Panc1 (cell line): ENCODE measurements at regions not wholly inside any gene's neighbourhood (a gene's known extent, or its start where the extent isn't known, plus 50 kb on each side); places are given as distances from the start of the nearest gene placed in this dataset.

Experiments used
- ATAC-seq: fragments of 200-7000 bp; cut with Tn5 transposase; 2 replicates; pipeline ENCODE4 v1.9.1; 2020; ENCODE audit warnings: mild to moderate bottlenecking, moderate library complexity
- BruUV-seq: library from RNA; stranded (reverse); fragments of 400-500 nt; replicated peaks from 2 replicates; lab custom pipeline; 2021; lab: Mats Ljungman, UMichigan
- CTCF ChIA-PET: fragments of 300-600 bp; sonication (Branson Sonifier 250); formaldehyde crosslinking; loops from one replicate; lab custom pipeline; 2022; ENCODE audit warnings: antibody characterized with exemption; lab: Charles Lee
- POLR2A ChIA-PET: fragments of 300-600 bp; sonication (Branson Sonifier 250); formaldehyde crosslinking; loops from one replicate; lab custom pipeline; 2022; ENCODE audit warnings: antibody characterized with exemption; lab: Charles Lee
- DNase-seq: peaks from one replicate; pipeline ENCODE4 v3.0.0-alpha.2; 2010; ENCODE audit warnings: low read depth, low spot score
- H3K27ac ChIP-seq: 2 replicates; pipeline ENCODE4 v1.5.1; 2011; ENCODE audit warnings: mild to moderate bottlenecking, low read length, inconsistent platforms
- H3K27me3 ChIP-seq: fragments of 200-500 bp; sonication (Bioruptor generic); 2 replicates; pipeline ENCODE4 v1.6.0; 2014; ENCODE audit warnings: low read length, inconsistent platforms; ENCODE audit not compliant: control insufficient read depth, insufficient read depth
- H3K36me3 ChIP-seq: fragments of 200-500 bp; sonication (Bioruptor generic); 2 replicates; pipeline ENCODE4 v1.5.1; 2014; ENCODE audit warnings: inconsistent platforms, mild to moderate bottlenecking, low read length, moderate library complexity; ENCODE audit not compliant: control insufficient read depth, insufficient read depth
- H3K4me1 ChIP-seq: 2 replicates; pipeline ENCODE4 v1.5.1; 2011; ENCODE audit warnings: inconsistent platforms, mild to moderate bottlenecking, low read length, moderate library complexity; ENCODE audit not compliant: control insufficient read depth, insufficient read depth
- H3K4me3 ChIP-seq, 2 experiments: 2 replicates each; pipeline ENCODE4 v1.5.1; 2011 to 2012; ENCODE audit warnings: low read depth in 2 of 2, low read length in 2 of 2, mild to moderate bottlenecking in 2 of 2, inconsistent platforms in 1 of 2, moderate library complexity in 1 of 2
- H3K9me3 ChIP-seq: fragments of 200-500 bp; sonication (Bioruptor generic); 2 replicates; pipeline ENCODE4 v1.5.1; 2014; ENCODE audit warnings: low read depth, mild to moderate bottlenecking, inconsistent platforms, low read length, moderate library complexity; ENCODE audit not compliant: control insufficient read depth, insufficient read depth
- CTCF ChIP-seq: fragments of 450-650 bp; IDR thresholded peaks from 2 replicates; pipeline ENCODE4 v1.5.1; 2017; ENCODE audit warnings: mild to moderate bottlenecking
- POLR2AphosphoS5 ChIP-seq: IDR thresholded peaks from 2 replicates; pipeline ENCODE4 v1.6.1; 2012; ENCODE audit warnings: mild to moderate bottlenecking, low read depth, low read length, moderate library complexity
- SIN3A ChIP-seq: IDR thresholded peaks from 2 replicates; pipeline ENCODE4 v1.6.1; 2012; ENCODE audit warnings: low read depth, mild to moderate bottlenecking, low read length, moderate library complexity, borderline replicate concordance; ENCODE audit not compliant: insufficient read depth
- TCF7L2 ChIP-seq: IDR thresholded peaks from 2 replicates; pipeline ENCODE4 v1.6.1; 2011; ENCODE audit warnings: mild to moderate bottlenecking, low read depth, low read length, inconsistent platforms
- in situ Hi-C: cut with HindIII; loops from 2 replicates; pipeline ENCODE4 v1.10.0; 2016; ENCODE audit warnings: low sequenced_read_pairs, low pct_unique_long_range_greater_than_20kb
- intact Hi-C: fragments of 100-400 bp; cut with micrococcal nuclease; formaldehyde crosslinking; loops from one replicate; pipeline ENCODE4 v1.10.0; 2022; ENCODE audit not compliant: unreplicated experiment
- TF ChIP-seq, protein P1 (sequence below), 2 experiments: IDR thresholded peaks; 2 replicates each; pipeline ENCODE4 v1.6.1; 2011 to 2012; ENCODE audit warnings: low read depth in 2 of 2, control low read depth in 1 of 2, low read length in 1 of 2, mild to moderate bottlenecking in 1 of 2, moderate library complexity in 1 of 2; ENCODE audit not compliant: insufficient read depth in 1 of 2

DNA sequence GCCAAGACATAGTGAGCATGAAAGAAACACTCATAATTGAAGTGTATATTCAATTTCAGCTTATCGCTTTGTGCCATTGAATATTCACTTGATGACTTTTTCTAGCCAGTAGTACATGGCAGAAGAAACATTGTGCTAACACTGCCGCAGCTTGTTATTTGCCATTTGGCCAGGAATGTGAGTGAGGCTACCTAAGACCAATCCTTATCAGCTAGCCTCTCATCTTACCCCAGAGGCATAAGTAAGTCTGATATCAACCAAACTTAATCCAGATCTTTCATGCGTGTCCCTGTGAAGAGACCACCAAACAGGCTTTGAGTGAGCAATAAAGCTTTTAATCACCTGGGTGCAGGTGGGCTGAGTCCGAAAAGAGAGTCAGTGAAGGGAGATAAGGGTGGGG is 586.0 kb upstream of the MBL2 start:
- TF ChIP-seq POLR2AphosphoS5 (no peak), TCF7L2 (no peak), CTCF (no peak), SIN3A (no peak)
- TF ChIP-seq, protein P1, sequence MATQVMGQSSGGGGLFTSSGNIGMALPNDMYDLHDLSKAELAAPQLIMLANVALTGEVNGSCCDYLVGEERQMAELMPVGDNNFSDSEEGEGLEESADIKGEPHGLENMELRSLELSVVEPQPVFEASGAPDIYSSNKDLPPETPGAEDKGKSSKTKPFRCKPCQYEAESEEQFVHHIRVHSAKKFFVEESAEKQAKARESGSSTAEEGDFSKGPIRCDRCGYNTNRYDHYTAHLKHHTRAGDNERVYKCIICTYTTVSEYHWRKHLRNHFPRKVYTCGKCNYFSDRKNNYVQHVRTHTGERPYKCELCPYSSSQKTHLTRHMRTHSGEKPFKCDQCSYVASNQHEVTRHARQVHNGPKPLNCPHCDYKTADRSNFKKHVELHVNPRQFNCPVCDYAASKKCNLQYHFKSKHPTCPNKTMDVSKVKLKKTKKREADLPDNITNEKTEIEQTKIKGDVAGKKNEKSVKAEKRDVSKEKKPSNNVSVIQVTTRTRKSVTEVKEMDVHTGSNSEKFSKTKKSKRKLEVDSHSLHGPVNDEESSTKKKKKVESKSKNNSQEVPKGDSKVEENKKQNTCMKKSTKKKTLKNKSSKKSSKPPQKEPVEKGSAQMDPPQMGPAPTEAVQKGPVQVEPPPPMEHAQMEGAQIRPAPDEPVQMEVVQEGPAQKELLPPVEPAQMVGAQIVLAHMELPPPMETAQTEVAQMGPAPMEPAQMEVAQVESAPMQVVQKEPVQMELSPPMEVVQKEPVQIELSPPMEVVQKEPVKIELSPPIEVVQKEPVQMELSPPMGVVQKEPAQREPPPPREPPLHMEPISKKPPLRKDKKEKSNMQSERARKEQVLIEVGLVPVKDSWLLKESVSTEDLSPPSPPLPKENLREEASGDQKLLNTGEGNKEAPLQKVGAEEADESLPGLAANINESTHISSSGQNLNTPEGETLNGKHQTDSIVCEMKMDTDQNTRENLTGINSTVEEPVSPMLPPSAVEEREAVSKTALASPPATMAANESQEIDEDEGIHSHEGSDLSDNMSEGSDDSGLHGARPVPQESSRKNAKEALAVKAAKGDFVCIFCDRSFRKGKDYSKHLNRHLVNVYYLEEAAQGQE (IDR thresholded peaks at IDR 0.05; ENCODE audit: insufficient read depth in 1 of 2, low read depth in 2 of 2, low read length in 1 of 2): no peak
- no peaks in the 10 kb centered on the region for H3K9me3 ChIP-seq
- ATAC-seq (no peak), DNase-seq (no peak)
- ChIA-PET POLR2A (no interaction called here), CTCF (no interaction called here)
- no peaks in the 10 kb centered on the region for H3K4me1 ChIP-seq
- no peaks in the 10 kb centered on the region for H3K36me3 ChIP-seq
- no peak overlapping the region for H3K4me3 ChIP-seq
- no TSS peak for BruUV-seq
- intact Hi-C loops: no loop called here
- no peaks in the 10 kb centered on the region for H3K27me3 ChIP-seq
- in situ Hi-C loops: no loop called here
- H3K27ac ChIP-seq: no peak overlapping the region

DNA sequence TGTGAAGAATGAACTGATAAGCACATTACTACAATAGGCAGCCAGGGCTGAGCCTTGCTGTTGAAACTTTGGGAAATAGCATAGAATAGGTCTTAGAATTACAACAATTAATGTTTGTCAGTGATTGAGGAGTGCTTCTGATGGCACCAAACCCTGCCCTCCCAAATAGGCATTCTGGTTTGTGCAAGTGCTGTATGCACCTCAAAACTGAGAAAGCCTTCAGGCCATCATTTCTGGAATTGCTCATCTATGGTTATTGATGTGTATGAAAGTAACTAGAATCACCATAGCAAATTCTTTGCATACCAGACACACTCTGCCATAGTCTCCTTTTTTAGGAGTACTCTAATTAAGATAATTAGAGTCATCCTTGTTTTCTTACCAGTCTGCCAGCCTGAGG is 585.0 kb upstream of the MBL2 start:
- CTCF ChIA-PET: no interaction called here
- H3K27ac ChIP-seq: no peak overlapping the region
- POLR2A ChIA-PET: no interaction called here
- H3K9me3 ChIP-seq: no peaks in the 10 kb centered on the region
- BruUV-seq: no TSS peak
- H3K4me1 ChIP-seq: no peaks in the 10 kb centered on the region
- DNase-seq (no peak), ATAC-seq (no peak)
- no peak for TF ChIP-seq TCF7L2
- TF ChIP-seq SIN3A: no peak
- TF ChIP-seq CTCF: no peak
- TF ChIP-seq, protein P1 (IDR thresholded peaks at IDR 0.05; ENCODE audit: insufficient read depth in 1 of 2, low read depth in 2 of 2, low read length in 1 of 2): no peak
- no peak for TF ChIP-seq POLR2AphosphoS5
- H3K27me3 ChIP-seq: no peaks in the 10 kb centered on the region
- H3K36me3 ChIP-seq: no peaks in the 10 kb centered on the region
- intact Hi-C loops: no loop called here
- in situ Hi-C loops: no loop called here
- no peak overlapping the region for H3K4me3 ChIP-seq
